GM23338 (cell line): ENCODE measurements at regions not wholly inside any gene's neighbourhood (a gene's known extent, or its start where the extent isn't known, plus 50 kb on each side); places are given as distances from the start of the nearest gene placed in this dataset.

Experiments
- ATAC-seq: fragments of 200-7000 bp; cut with Tn5 transposase; 3 replicates; pipeline ENCODE4 v1.9.1; 2020
- DNase-seq: peaks from one replicate; pipeline ENCODE4 v3.0.0-alpha.2; 2015; ENCODE audit warnings: low spot score
- H2AFZ ChIP-seq: fragments of 200-600 bp; sonication (generic); 2 replicates; pipeline ENCODE4 v1.8.0; 2016; ENCODE audit warnings: antibody characterized with exemption, mild to moderate bottlenecking, moderate library complexity
- H3F3A ChIP-seq: fragments of 200-600 bp; sonication (generic); replicated peaks from 2 replicates; pipeline ENCODE4 v1.8.0; 2017; ENCODE audit warnings: antibody characterized with exemption, mixed run types, low read depth
- H3K27ac ChIP-seq: fragments of 200-600 bp; sonication (generic); 2 replicates; pipeline ENCODE4 v1.6.1; 2016; ENCODE audit warnings: low read depth
- H3K27me3 ChIP-seq: fragments of 200-600 bp; sonication (generic); 2 replicates; pipeline ENCODE4 v1.8.0; 2016; ENCODE audit warnings: mild to moderate bottlenecking, mixed run types, moderate library complexity; ENCODE audit not compliant: insufficient read depth
- H3K36me3 ChIP-seq: fragments of 200-600 bp; sonication (generic); 2 replicates; pipeline ENCODE4 v1.8.0; 2016; ENCODE audit warnings: mild to moderate bottlenecking; ENCODE audit not compliant: insufficient read depth
- H3K4me1 ChIP-seq: fragments of 200-600 bp; sonication (generic); 2 replicates; pipeline ENCODE4 v1.8.0; 2016; ENCODE audit warnings: mild to moderate bottlenecking, moderate library complexity; ENCODE audit not compliant: insufficient read depth
- H3K4me2 ChIP-seq: fragments of 200-600 bp; sonication (generic); 2 replicates; pipeline ENCODE4 v1.7.1; 2017; ENCODE audit warnings: mixed run types
- H3K4me3 ChIP-seq: fragments of 200-600 bp; sonication (generic); 2 replicates; pipeline ENCODE4 v1.6.1; 2016; ENCODE audit warnings: mixed run types
- H3K79me2 ChIP-seq: fragments of 200-600 bp; sonication (generic); replicated peaks from 2 replicates; pipeline ENCODE4 v1.8.0; 2017; ENCODE audit warnings: mild to moderate bottlenecking; ENCODE audit not compliant: insufficient read depth
- H3K9me2 ChIP-seq: fragments of 200-600 bp; sonication (generic); 2 replicates; pipeline ENCODE4 v1.8.0; 2017; ENCODE audit not compliant: insufficient read depth
- H4K20me1 ChIP-seq: fragments of 200-600 bp; sonication (generic); replicated peaks from 2 replicates; pipeline ENCODE4 v1.8.0; 2017; ENCODE audit warnings: mild to moderate bottlenecking; ENCODE audit not compliant: insufficient read depth
- H3K27ac Mint-ChIP-seq: 2 replicates; pipeline ENCODE4 v1.8.0; 2020; ENCODE audit warnings: inconsistent platforms, mild to moderate bottlenecking, moderate library complexity, mixed read lengths
- H3K27me3 Mint-ChIP-seq: 3 replicates; pipeline ENCODE4 v1.8.0; 2022; ENCODE audit warnings: low read depth, mild to moderate bottlenecking, moderate library complexity, mixed read lengths, inconsistent platforms; ENCODE audit not compliant: insufficient read depth, poor library complexity
- H3K36me3 Mint-ChIP-seq: 3 replicates; pipeline ENCODE4 v1.8.0; 2021; ENCODE audit warnings: low read depth, mild to moderate bottlenecking, inconsistent platforms, moderate library complexity, mixed read lengths
- H3K4me1 Mint-ChIP-seq: 3 replicates; pipeline ENCODE4 v1.8.0; 2020; ENCODE audit warnings: mild to moderate bottlenecking, inconsistent platforms, mixed read lengths
- H3K4me3 Mint-ChIP-seq: 3 replicates; pipeline ENCODE4 v1.8.0; 2021; ENCODE audit warnings: moderate library complexity, mild to moderate bottlenecking, inconsistent platforms, mixed read lengths
- H3K9me3 Mint-ChIP-seq: 3 replicates; pipeline ENCODE4 v1.8.0; 2020; ENCODE audit warnings: moderate library complexity, mild to moderate bottlenecking, inconsistent platforms, mixed read lengths
- CREB1 ChIP-seq: fragments of 250-450 bp; sonication (Bioruptor Pico); IDR thresholded peaks from 2 replicates; pipeline ENCODE4 v1.5.0; 2020; ENCODE audit warnings: low read depth, mild to moderate bottlenecking, moderate library complexity
- EZH2 ChIP-seq: fragments of 200-600 bp; sonication (generic); IDR thresholded peaks from one replicate; pipeline ENCODE4 v1.8.0; 2017; ENCODE audit warnings: antibody characterized with exemption, mild to moderate bottlenecking, low read depth; ENCODE audit not compliant: unreplicated experiment
- NANOG ChIP-seq: IDR thresholded peaks from 2 replicates; pipeline ENCODE4 v1.6.1; 2016; ENCODE audit warnings: antibody characterized with exemption, borderline replicate concordance
- POLR2AphosphoS5 ChIP-seq: IDR thresholded peaks from 2 replicates; pipeline ENCODE4 v1.6.1; 2016; ENCODE audit warnings: antibody characterized with exemption, low read depth
- STAT1 ChIP-seq: IDR thresholded peaks from one replicate; pipeline ENCODE4 v1.6.1; 2016; ENCODE audit warnings: antibody characterized with exemption; ENCODE audit not compliant: unreplicated experiment
- ZNF114 ChIP-seq: fragments of 250-450 bp; sonication (Bioruptor Pico); IDR thresholded peaks from 2 replicates; pipeline ENCODE4 v1.5.0; 2020; ENCODE audit warnings: mild to moderate bottlenecking, moderate library complexity
- ZNF331 ChIP-seq: fragments of 250-450 bp; sonication (Bioruptor Pico); IDR thresholded peaks from 2 replicates; pipeline ENCODE4 v1.5.0; 2020; ENCODE audit warnings: low read depth, mild to moderate bottlenecking, moderate library complexity
- TF ChIP-seq, protein P1 (sequence below), 2 experiments: fragments of 200-600 bp in 1 of 2; sonication (generic) in 1 of 2; conservative IDR thresholded peaks; 2 replicates each; pipeline versions ENCODE4 v1.5.1 to v1.6.1; 2016 to 2017; ENCODE audit warnings: antibody characterized with exemption in 2 of 2, low read depth in 2 of 2, mild to moderate bottlenecking in 2 of 2, moderate library complexity in 1 of 2
- TF ChIP-seq, protein P2 (sequence below): IDR thresholded peaks from 2 replicates; pipeline ENCODE4 v1.6.1; 2016; ENCODE audit warnings: antibody characterized with exemption
- TF ChIP-seq, protein P3 (sequence below): IDR thresholded peaks from one replicate; pipeline ENCODE4 v1.6.1; 2018; ENCODE audit warnings: antibody characterized with exemption; ENCODE audit not compliant: unreplicated experiment

DNA sequence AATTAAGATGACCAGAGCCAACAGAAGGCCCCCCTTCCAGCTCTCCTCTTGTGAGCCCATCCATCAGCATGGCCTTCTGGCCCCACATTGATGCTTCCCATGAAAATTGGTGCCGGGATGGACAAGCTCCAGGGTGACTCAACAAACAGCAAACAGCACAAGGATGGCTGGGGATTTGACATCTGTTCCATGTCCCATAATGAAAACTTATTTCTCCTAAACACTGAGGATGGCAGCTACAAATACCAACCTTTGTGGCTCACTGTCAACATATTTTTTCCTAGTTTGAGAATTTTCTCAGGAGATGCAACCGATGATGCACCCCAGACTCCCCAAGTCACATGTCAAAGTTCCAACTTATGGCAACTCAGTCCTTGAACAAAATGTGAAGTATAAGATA is 169.6 kb upstream of the SIX2 start:
- H4K20me1 ChIP-seq: no peaks in the 10 kb centered on the region
- no peak overlapping the region for H3K4me3 ChIP-seq
- H3K36me3 Mint-ChIP-seq: no peaks in the 10 kb centered on the region
- no peak for ATAC-seq
- H3K27me3 Mint-ChIP-seq: peaks cover 2% of the 10 kb centered on the region
- H3K27ac ChIP-seq: no peak overlapping the region
- no peaks in the 10 kb centered on the region for H3F3A ChIP-seq
- no peaks in the 10 kb centered on the region for H3K9me3 Mint-ChIP-seq
- H3K9me2 ChIP-seq: 0 out of 2 replicates have a peak, but pooled peaks cover 17% of the 10 kb centered on the region
- H3K4me3 Mint-ChIP-seq: no peak overlapping the region
- DNase-seq: no peak
- H3K4me2 ChIP-seq: no peak overlapping the region
- H3K79me2 ChIP-seq: no peaks in the 10 kb centered on the region
- no peak overlapping the region for H3K27ac Mint-ChIP-seq
- H3K4me1 Mint-ChIP-seq: peaks cover 10% of the 10 kb centered on the region
- no peaks in the 10 kb centered on the region for H3K36me3 ChIP-seq
- H3K4me1 ChIP-seq: no peaks in the 10 kb centered on the region
- no peaks in the 10 kb centered on the region for H3K27me3 ChIP-seq
- H2AFZ ChIP-seq: no peak overlapping the region
- TF ChIP-seq, protein P1, sequence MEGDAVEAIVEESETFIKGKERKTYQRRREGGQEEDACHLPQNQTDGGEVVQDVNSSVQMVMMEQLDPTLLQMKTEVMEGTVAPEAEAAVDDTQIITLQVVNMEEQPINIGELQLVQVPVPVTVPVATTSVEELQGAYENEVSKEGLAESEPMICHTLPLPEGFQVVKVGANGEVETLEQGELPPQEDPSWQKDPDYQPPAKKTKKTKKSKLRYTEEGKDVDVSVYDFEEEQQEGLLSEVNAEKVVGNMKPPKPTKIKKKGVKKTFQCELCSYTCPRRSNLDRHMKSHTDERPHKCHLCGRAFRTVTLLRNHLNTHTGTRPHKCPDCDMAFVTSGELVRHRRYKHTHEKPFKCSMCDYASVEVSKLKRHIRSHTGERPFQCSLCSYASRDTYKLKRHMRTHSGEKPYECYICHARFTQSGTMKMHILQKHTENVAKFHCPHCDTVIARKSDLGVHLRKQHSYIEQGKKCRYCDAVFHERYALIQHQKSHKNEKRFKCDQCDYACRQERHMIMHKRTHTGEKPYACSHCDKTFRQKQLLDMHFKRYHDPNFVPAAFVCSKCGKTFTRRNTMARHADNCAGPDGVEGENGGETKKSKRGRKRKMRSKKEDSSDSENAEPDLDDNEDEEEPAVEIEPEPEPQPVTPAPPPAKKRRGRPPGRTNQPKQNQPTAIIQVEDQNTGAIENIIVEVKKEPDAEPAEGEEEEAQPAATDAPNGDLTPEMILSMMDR (conservative IDR thresholded peaks at IDR 0.05; ENCODE audit: low read depth in 2 of 2): no peak
- no peak for TF ChIP-seq CREB1
- TF ChIP-seq POLR2AphosphoS5: no peak
- TF ChIP-seq, protein P2, sequence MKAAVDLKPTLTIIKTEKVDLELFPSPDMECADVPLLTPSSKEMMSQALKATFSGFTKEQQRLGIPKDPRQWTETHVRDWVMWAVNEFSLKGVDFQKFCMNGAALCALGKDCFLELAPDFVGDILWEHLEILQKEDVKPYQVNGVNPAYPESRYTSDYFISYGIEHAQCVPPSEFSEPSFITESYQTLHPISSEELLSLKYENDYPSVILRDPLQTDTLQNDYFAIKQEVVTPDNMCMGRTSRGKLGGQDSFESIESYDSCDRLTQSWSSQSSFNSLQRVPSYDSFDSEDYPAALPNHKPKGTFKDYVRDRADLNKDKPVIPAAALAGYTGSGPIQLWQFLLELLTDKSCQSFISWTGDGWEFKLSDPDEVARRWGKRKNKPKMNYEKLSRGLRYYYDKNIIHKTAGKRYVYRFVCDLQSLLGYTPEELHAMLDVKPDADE: no peak
- no peak for TF ChIP-seq ZNF331
- TF ChIP-seq STAT1: no peak
- no peak for TF ChIP-seq EZH2
- TF ChIP-seq NANOG: no peak

DNA sequence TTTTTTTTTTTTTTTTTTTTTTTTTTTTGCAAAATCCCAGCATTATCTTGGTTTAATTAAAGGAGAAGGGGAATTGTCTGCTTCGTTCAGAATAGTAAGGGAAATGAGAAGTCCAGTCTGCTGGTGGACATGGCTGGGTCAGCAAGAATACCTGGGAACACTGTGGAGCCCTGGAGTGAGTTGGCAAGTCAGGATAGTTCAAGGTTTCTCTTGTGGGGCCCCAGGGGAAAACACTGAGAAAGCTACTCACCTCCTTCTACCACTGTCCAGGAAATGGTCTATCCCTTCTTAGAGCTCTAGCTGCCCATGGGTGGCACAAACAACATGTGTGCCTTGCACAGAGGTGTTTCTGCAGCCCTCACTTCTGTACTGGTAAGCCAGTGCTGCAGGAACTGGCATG is 169.1 kb upstream of the SIX2 start:
- Mint-ChIP-seq H3K4me3 (no peak overlapping the region), H3K27ac (no peak overlapping the region), H3K4me1 (peaks cover 10% of the 10 kb centered on the region), H3K36me3 (no peaks in the 10 kb centered on the region), H3K27me3 (peaks cover 2% of the 10 kb centered on the region), H3K9me3 (no peaks in the 10 kb centered on the region)
- Histone ChIP-seq H3K27me3 (peaks cover 3% of the 10 kb centered on the region; the same call in 1 of the 2 replicates), H3K9me2 (0 out of 2 replicates have a peak, but pooled peaks cover 13% of the 10 kb centered on the region), H3K4me2 (no peak overlapping the region), H3K79me2 (no peaks in the 10 kb centered on the region), H3K27ac (no peak overlapping the region), H3K4me3 (no peak overlapping the region), H3F3A (no peaks in the 10 kb centered on the region), H2AFZ (no peak overlapping the region), H3K4me1 (no peaks in the 10 kb centered on the region), H3K36me3 (no peaks in the 10 kb centered on the region), H4K20me1 (no peaks in the 10 kb centered on the region)
- DNase-seq (no peak), ATAC-seq (no peak)
- TF ChIP-seq, protein P1 (conservative IDR thresholded peaks at IDR 0.05; ENCODE audit: low read depth in 2 of 2): no peak
- TF ChIP-seq, protein P3, sequence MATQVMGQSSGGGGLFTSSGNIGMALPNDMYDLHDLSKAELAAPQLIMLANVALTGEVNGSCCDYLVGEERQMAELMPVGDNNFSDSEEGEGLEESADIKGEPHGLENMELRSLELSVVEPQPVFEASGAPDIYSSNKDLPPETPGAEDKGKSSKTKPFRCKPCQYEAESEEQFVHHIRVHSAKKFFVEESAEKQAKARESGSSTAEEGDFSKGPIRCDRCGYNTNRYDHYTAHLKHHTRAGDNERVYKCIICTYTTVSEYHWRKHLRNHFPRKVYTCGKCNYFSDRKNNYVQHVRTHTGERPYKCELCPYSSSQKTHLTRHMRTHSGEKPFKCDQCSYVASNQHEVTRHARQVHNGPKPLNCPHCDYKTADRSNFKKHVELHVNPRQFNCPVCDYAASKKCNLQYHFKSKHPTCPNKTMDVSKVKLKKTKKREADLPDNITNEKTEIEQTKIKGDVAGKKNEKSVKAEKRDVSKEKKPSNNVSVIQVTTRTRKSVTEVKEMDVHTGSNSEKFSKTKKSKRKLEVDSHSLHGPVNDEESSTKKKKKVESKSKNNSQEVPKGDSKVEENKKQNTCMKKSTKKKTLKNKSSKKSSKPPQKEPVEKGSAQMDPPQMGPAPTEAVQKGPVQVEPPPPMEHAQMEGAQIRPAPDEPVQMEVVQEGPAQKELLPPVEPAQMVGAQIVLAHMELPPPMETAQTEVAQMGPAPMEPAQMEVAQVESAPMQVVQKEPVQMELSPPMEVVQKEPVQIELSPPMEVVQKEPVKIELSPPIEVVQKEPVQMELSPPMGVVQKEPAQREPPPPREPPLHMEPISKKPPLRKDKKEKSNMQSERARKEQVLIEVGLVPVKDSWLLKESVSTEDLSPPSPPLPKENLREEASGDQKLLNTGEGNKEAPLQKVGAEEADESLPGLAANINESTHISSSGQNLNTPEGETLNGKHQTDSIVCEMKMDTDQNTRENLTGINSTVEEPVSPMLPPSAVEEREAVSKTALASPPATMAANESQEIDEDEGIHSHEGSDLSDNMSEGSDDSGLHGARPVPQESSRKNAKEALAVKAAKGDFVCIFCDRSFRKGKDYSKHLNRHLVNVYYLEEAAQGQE: no peak
- TF ChIP-seq NANOG (no peak), ZNF331 (no peak), CREB1 (no peak), POLR2AphosphoS5 (no peak), ZNF114 (CRISPR knock-in tag) (no peak), STAT1 (no peak), EZH2 (no peak)
- TF ChIP-seq, protein P2: no peak
